ENCODE measurements at regions not wholly inside any gene's neighbourhood (a gene's known extent, or its start where the extent isn't known, plus 50 kb on each side); places are given as distances from the start of the nearest gene placed in this dataset.

- TF ChIP-seq CTCF (IDR thresholded peaks at IDR 0.05) = no peak
- no peak for TF ChIP-seq POLR2A (IDR thresholded peaks at IDR 0.05)
Observed at GRCh38 chr2:9747396-9747795, 95.9 kb upstream of the TAF1B start.
